ENCODE measurements at regions not wholly inside any gene's neighbourhood (a gene's known extent, or its start where the extent isn't known, plus 50 kb on each side); places are given as distances from the start of the nearest gene placed in this dataset.

DNA sequence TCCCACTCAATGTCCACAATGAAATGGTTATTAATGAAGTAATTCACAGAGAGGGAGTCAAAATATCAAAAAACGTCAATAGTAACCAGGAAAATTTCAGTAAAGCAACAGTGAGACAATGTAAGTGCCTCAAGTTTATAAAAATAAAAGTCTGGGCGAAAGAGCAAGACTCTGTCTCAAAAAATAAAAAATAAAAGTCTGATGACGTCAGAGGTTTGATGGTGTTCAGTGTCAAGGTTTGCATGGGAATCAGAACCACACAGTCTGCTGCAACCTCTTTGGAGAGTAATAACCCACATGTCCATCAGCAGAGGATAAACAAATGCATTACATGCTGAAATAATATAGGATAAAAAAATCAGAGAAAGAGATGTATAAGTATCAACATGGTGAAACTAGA is 152.4 kb downstream of the ASCL1 start:
- TF ChIP-seq XRCC3 (IDR thresholded peaks at IDR 0.05) (no peak), EP300 (IDR thresholded peaks at IDR 0.05; ENCODE audit: low read length) (no peak), HDAC2 (IDR thresholded peaks at IDR 0.05) (no peak), JUNB (CRISPR knock-in tag; conservative IDR thresholded peaks at IDR 0.05) (no peak), HNRNPK (IDR thresholded peaks at IDR 0.05; ENCODE audit: low read depth, low read length, poor library complexity, severe bottlenecking) (no peak), NR2F6 (CRISPR knock-in tag; IDR thresholded peaks at IDR 0.05) (no peak), POLR2AphosphoS5 (IDR thresholded peaks at IDR 0.05; ENCODE audit: control insufficient read depth, insufficient read depth, low read depth, low read length) (no peak), SMC3 (conservative IDR thresholded peaks at IDR 0.05; ENCODE audit: insufficient read depth, low read depth, low read length) (no peak), POLR2A (conservative IDR thresholded peaks at IDR 0.05) (no peak), RBM39 (optimal IDR thresholded peaks at IDR 0.05; ENCODE audit: low read depth, low read length) (no peak)
- TF ChIP-seq, protein P1, sequence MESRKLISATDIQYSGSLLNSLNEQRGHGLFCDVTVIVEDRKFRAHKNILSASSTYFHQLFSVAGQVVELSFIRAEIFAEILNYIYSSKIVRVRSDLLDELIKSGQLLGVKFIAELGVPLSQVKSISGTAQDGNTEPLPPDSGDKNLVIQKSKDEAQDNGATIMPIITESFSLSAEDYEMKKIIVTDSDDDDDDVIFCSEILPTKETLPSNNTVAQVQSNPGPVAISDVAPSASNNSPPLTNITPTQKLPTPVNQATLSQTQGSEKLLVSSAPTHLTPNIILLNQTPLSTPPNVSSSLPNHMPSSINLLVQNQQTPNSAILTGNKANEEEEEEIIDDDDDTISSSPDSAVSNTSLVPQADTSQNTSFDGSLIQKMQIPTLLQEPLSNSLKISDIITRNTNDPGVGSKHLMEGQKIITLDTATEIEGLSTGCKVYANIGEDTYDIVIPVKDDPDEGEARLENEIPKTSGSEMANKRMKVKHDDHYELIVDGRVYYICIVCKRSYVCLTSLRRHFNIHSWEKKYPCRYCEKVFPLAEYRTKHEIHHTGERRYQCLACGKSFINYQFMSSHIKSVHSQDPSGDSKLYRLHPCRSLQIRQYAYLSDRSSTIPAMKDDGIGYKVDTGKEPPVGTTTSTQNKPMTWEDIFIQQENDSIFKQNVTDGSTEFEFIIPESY (CRISPR knock-in tag; IDR thresholded peaks at IDR 0.05): no peak
- TF ChIP-seq, protein P2, sequence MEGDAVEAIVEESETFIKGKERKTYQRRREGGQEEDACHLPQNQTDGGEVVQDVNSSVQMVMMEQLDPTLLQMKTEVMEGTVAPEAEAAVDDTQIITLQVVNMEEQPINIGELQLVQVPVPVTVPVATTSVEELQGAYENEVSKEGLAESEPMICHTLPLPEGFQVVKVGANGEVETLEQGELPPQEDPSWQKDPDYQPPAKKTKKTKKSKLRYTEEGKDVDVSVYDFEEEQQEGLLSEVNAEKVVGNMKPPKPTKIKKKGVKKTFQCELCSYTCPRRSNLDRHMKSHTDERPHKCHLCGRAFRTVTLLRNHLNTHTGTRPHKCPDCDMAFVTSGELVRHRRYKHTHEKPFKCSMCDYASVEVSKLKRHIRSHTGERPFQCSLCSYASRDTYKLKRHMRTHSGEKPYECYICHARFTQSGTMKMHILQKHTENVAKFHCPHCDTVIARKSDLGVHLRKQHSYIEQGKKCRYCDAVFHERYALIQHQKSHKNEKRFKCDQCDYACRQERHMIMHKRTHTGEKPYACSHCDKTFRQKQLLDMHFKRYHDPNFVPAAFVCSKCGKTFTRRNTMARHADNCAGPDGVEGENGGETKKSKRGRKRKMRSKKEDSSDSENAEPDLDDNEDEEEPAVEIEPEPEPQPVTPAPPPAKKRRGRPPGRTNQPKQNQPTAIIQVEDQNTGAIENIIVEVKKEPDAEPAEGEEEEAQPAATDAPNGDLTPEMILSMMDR (IDR thresholded peaks at IDR 0.05 in 2 of 3, conservative IDR thresholded peaks at IDR 0.05 in 1 of 3; ENCODE audit: insufficient read depth in 2 of 3, low read depth in 1 of 3, low read length in 3 of 3): no peak
